B cell (primary cell): ENCODE measurements at regions not wholly inside any gene's neighbourhood (a gene's known extent, or its start where the extent isn't known, plus 50 kb on each side); places are given as distances from the start of the nearest gene placed in this dataset.

Experiments
- ATAC-seq: fragments of 200-7000 bp; cut with Tn5 transposase; one replicate; pipeline ENCODE4 v1.10.0; 2021; ENCODE audit warnings: low read depth, mild to moderate bottlenecking, moderate number of reproducible peaks, moderate library complexity
- CTCF ChIA-PET: fragments of 350-600 bp; sonication (Branson Sonifier 250); formaldehyde crosslinking; loops from one replicate; lab custom pipeline; 2021; ENCODE audit warnings: antibody characterized with exemption, inconsistent platforms; lab: Charles Lee
- POLR2A ChIA-PET: fragments of 350-600 bp; sonication (Branson Sonifier 250); formaldehyde crosslinking; loops from one replicate; lab custom pipeline; 2021; ENCODE audit warnings: antibody characterized with exemption; lab: Charles Lee
- DNase-seq: peaks from one replicate; pipeline ENCODE4 v3.0.0; 2013
- H2AFZ ChIP-seq: 2 replicates; pipeline ENCODE4 v1.6.1; 2012; ENCODE audit warnings: mild to moderate bottlenecking, low read depth, low read length; ENCODE audit not compliant: insufficient read depth, poor library complexity, severe bottlenecking
- H3K27ac ChIP-seq, 2 donors: 1 replicate in 1 of 2; 2 replicates in 1 of 2; pipeline ENCODE4 v1.5.1; 2012 to 2013; ENCODE audit warnings: low read length in 2 of 2, mild to moderate bottlenecking in 2 of 2, moderate library complexity in 1 of 2
- H3K27me3 ChIP-seq, 4 experiments: fragments of 200-600 bp in 1 of 4; sonication (generic) in 1 of 4; replicated peaks in 1 of 4; 1 replicate in 2 of 4; 2 replicates in 2 of 4; pipeline versions ENCODE4 v1.6.1 to v1.7.0; 2013 to 2016; ENCODE audit warnings: low read length in 3 of 4, mild to moderate bottlenecking in 2 of 4, mixed read lengths in 1 of 4, moderate library complexity in 1 of 4; ENCODE audit not compliant: insufficient read depth in 4 of 4, control insufficient read depth in 3 of 4; ENCODE audit errors: control extremely low read depth in 1 of 4
- H3K36me3 ChIP-seq, 2 experiments: replicated peaks in 1 of 2; 1 replicate in 1 of 2; 2 replicates in 1 of 2; pipeline versions ENCODE4 v1.6.1 to v1.7.1; 2013; ENCODE audit warnings: low read length in 1 of 2; ENCODE audit not compliant: insufficient read depth in 2 of 2, control insufficient read depth in 1 of 2; ENCODE audit errors: control extremely low read depth in 1 of 2, extremely low read depth in 1 of 2
- H3K4me1 ChIP-seq, 2 donors: fragments of 200-600 bp in 1 of 2; sonication (generic) in 1 of 2; 1 replicate in 1 of 2; 2 replicates in 1 of 2; pipeline versions ENCODE4 v1.5.1 to v1.6.1; 2013 to 2017; ENCODE audit warnings: low read length in 2 of 2; ENCODE audit not compliant: control insufficient read depth in 2 of 2, insufficient read depth in 2 of 2
- H3K4me2 ChIP-seq: replicated peaks from 2 replicates; pipeline ENCODE3; 2012; ENCODE audit warnings: mild to moderate bottlenecking, low read depth, low read length; ENCODE audit not compliant: poor library complexity, severe bottlenecking
- H3K4me3 ChIP-seq, 5 experiments: fragments of 200-600 bp in 1 of 5; sonication (generic) in 1 of 5; 1 replicate in 3 of 5; 2 replicates in 2 of 5; pipeline versions ENCODE4 v1.5.1 to v1.7.0; 2011 to 2016; ENCODE audit warnings: low read length in 4 of 5, mild to moderate bottlenecking in 4 of 5, low read depth in 2 of 5, control low read depth in 1 of 5, moderate library complexity in 1 of 5; ENCODE audit not compliant: insufficient read depth in 1 of 5; ENCODE audit errors: control extremely low read depth in 1 of 5, extremely low read depth in 1 of 5
- H3K79me2 ChIP-seq: fragments of 200-600 bp; sonication (generic); one replicate; pipeline ENCODE4 v1.6.0; 2016; ENCODE audit warnings: low read length; ENCODE audit not compliant: control insufficient read depth, insufficient read depth
- H3K9ac ChIP-seq: fragments of 200-600 bp; sonication (generic); 2 replicates; pipeline ENCODE4 v1.6.1; 2017; ENCODE audit warnings: mild to moderate bottlenecking, low read length, moderate library complexity
- H3K9me3 ChIP-seq, 3 donors: one replicate each; pipeline versions ENCODE4 v1.6.1 to v1.7.1; 2013; ENCODE audit warnings: low read length in 2 of 3; ENCODE audit not compliant: control insufficient read depth in 2 of 3, insufficient read depth in 1 of 3; ENCODE audit errors: control extremely low read depth in 1 of 3
- H4K20me1 ChIP-seq: 2 replicates; pipeline ENCODE4 v1.6.0; 2012; ENCODE audit warnings: mild to moderate bottlenecking, low read length; ENCODE audit not compliant: insufficient read depth, control insufficient read depth, poor library complexity, severe bottlenecking
- H3K27ac Mint-ChIP-seq: one replicate; pipeline ENCODE4 v1.8.0; 2021; ENCODE audit warnings: mixed read lengths
- H3K27me3 Mint-ChIP-seq: one replicate; pipeline ENCODE4 v1.8.0; 2021; ENCODE audit warnings: mixed read lengths
- H3K4me1 Mint-ChIP-seq: one replicate; pipeline ENCODE4 v1.8.0; 2021; ENCODE audit warnings: mixed read lengths
- H3K4me3 Mint-ChIP-seq: one replicate; pipeline ENCODE4 v1.8.0; 2021; ENCODE audit warnings: mixed read lengths
- H3K9me3 Mint-ChIP-seq: one replicate; pipeline ENCODE4 v1.8.0; 2022; ENCODE audit warnings: mixed read lengths; ENCODE audit not compliant: insufficient read depth
- EZH2 ChIP-seq: IDR thresholded peaks from 2 replicates; pipeline ENCODE4 v1.6.1; 2012; ENCODE audit warnings: borderline replicate concordance, low read depth, mild to moderate bottlenecking, moderate library complexity, low read length; ENCODE audit not compliant: insufficient read depth, poor library complexity, severe bottlenecking
- intact Hi-C: fragments of 100-400 bp; cut with micrococcal nuclease; formaldehyde crosslinking; loops from one replicate; pipeline ENCODE4 v1.10.0; 2022
- TF ChIP-seq, protein P1 (sequence below): fragments of 200-600 bp; IDR thresholded peaks from one replicate; pipeline ENCODE4 v1.8.0; 2022; ENCODE audit warnings: antibody characterized with exemption, mild to moderate bottlenecking

DNA sequence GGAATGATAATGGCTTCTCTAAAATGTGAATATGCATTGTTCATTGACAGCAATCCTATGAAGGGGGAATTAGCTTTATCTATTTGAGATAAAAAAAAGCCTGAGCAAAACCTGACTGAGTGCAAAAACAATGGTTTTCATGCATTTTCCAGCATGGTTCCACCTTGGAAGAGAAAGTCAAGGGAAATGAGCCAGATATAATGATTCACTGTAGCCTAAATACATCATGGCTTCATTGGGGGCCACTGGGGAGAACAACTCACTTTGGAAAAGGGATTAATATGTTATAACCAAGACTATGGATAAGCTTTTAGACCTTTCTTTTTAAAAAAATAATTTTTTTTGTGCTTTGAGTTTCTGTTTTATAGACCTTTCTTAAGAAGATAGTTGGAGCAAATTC, 679.7 kb downstream of the NYAP2 start:
- H4K20me1 ChIP-seq = no peaks in the 10 kb centered on the region
- DNase-seq (no peak), ATAC-seq (no peak)
- H3K36me3 ChIP-seq = no peaks in the 10 kb centered on the region
- H3K79me2 ChIP-seq = no peaks in the 10 kb centered on the region
- no peak overlapping the region for H3K9ac ChIP-seq
- H3K27ac ChIP-seq = no peak overlapping the region
- POLR2A ChIA-PET = no interaction called here
- no peak overlapping the region for H3K4me2 ChIP-seq
- H3K9me3 ChIP-seq = no peaks in the 10 kb centered on the region
- H3K4me1 ChIP-seq = no peaks in the 10 kb centered on the region
- no peaks in the 10 kb centered on the region for H3K4me1 Mint-ChIP-seq
- CTCF ChIA-PET = no interaction called here
- H3K9me3 Mint-ChIP-seq = no peaks in the 10 kb centered on the region
- intact Hi-C loops = no loop called here
- H3K4me3 ChIP-seq = no peak overlapping the region
- no peak overlapping the region for H2AFZ ChIP-seq
- H3K27ac Mint-ChIP-seq = no peak overlapping the region
- no peaks in the 10 kb centered on the region for H3K27me3 Mint-ChIP-seq
- H3K27me3 ChIP-seq = no peaks in the 10 kb centered on the region
- TF ChIP-seq, protein P1, sequence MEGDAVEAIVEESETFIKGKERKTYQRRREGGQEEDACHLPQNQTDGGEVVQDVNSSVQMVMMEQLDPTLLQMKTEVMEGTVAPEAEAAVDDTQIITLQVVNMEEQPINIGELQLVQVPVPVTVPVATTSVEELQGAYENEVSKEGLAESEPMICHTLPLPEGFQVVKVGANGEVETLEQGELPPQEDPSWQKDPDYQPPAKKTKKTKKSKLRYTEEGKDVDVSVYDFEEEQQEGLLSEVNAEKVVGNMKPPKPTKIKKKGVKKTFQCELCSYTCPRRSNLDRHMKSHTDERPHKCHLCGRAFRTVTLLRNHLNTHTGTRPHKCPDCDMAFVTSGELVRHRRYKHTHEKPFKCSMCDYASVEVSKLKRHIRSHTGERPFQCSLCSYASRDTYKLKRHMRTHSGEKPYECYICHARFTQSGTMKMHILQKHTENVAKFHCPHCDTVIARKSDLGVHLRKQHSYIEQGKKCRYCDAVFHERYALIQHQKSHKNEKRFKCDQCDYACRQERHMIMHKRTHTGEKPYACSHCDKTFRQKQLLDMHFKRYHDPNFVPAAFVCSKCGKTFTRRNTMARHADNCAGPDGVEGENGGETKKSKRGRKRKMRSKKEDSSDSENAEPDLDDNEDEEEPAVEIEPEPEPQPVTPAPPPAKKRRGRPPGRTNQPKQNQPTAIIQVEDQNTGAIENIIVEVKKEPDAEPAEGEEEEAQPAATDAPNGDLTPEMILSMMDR = no peak
- no peak for TF ChIP-seq EZH2
- H3K4me3 Mint-ChIP-seq = no peak overlapping the region

DNA sequence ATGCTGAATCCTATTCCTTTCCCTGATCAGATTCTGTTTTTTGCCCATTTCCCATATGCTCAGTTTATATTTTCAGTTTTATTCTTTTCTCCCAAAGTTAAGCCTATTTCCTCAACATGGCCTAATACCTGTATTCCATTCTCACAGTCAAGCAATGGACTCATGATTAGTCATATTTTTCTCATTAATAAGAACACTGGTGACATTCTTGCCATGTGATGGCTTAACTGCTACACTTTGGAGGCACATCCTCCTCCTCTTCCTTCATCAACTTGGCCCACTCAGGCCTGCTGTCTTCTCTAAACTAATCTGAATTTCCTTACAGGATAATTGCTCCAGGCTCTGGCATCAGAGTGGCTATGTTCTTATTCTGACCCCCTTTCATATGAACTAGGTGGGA, 679.2 kb downstream of the NYAP2 start:
- Histone ChIP-seq H3K36me3 (no peaks in the 10 kb centered on the region), H3K4me1 (no peaks in the 10 kb centered on the region), H4K20me1 (no peaks in the 10 kb centered on the region), H3K9me3 (no peaks in the 10 kb centered on the region), H3K27ac (no peak overlapping the region), H3K27me3 (no peaks in the 10 kb centered on the region), H3K9ac (no peak overlapping the region), H3K4me2 (no peak overlapping the region), H3K4me3 (no peak overlapping the region), H2AFZ (no peak overlapping the region), H3K79me2 (no peaks in the 10 kb centered on the region)
- no peaks in the 10 kb centered on the region for H3K4me1 Mint-ChIP-seq
- H3K27me3 Mint-ChIP-seq = no peaks in the 10 kb centered on the region
- intact Hi-C loops = no loop called here
- H3K9me3 Mint-ChIP-seq = no peaks in the 10 kb centered on the region
- no peak for TF ChIP-seq EZH2
- TF ChIP-seq, protein P1 = no peak
- POLR2A ChIA-PET = no interaction called here
- DNase-seq (no peak), ATAC-seq (no peak)
- CTCF ChIA-PET = no interaction called here
- H3K4me3 Mint-ChIP-seq = no peak overlapping the region
- no peak overlapping the region for H3K27ac Mint-ChIP-seq
